Osteocyte (in vitro differentiated cells): ENCODE measurements at regions not wholly inside any gene's neighbourhood (a gene's known extent, or its start where the extent isn't known, plus 50 kb on each side); places are given as distances from the start of the nearest gene placed in this dataset.

Experiments used
- DNase-seq: peaks from one replicate; pipeline ENCODE4 v3.0.0; 2021; ENCODE audit warnings: mixed read lengths; ENCODE audit not compliant: unreplicated experiment; ENCODE audit errors: extremely low spot score
- H3K27ac Mint-ChIP-seq: one replicate; pipeline ENCODE4 v1.8.0; 2021; ENCODE audit warnings: mild to moderate bottlenecking, mixed read lengths; ENCODE audit not compliant: unreplicated experiment
- H3K27me3 Mint-ChIP-seq: one replicate; pipeline ENCODE4 v1.8.0; 2021; ENCODE audit warnings: mixed read lengths; ENCODE audit not compliant: unreplicated experiment
- H3K36me3 Mint-ChIP-seq: one replicate; pipeline ENCODE4 v1.8.0; 2021; ENCODE audit warnings: mixed read lengths; ENCODE audit not compliant: unreplicated experiment
- H3K4me1 Mint-ChIP-seq: one replicate; pipeline ENCODE4 v1.8.0; 2021; ENCODE audit warnings: mixed read lengths; ENCODE audit not compliant: unreplicated experiment
- H3K4me3 Mint-ChIP-seq: one replicate; pipeline ENCODE4 v1.8.0; 2021; ENCODE audit warnings: mild to moderate bottlenecking, moderate library complexity, mixed read lengths; ENCODE audit not compliant: unreplicated experiment
- H3K9me3 Mint-ChIP-seq: one replicate; pipeline ENCODE4 v1.8.0; 2021; ENCODE audit warnings: mixed read lengths; ENCODE audit not compliant: unreplicated experiment
- CTCF ChIP-seq: fragments of 200-600 bp; sonication (generic); IDR thresholded peaks from 2 replicates; pipeline ENCODE4 v1.5.0; 2021; ENCODE audit warnings: antibody characterized with exemption, mild to moderate bottlenecking, moderate library complexity

- no peak for TF ChIP-seq CTCF
- H3K27ac Mint-ChIP-seq: no peak overlapping the region
- DNase-seq: no peak
- peaks cover 8% of the 10 kb centered on the region for H3K9me3 Mint-ChIP-seq
- H3K27me3 Mint-ChIP-seq: no peaks in the 10 kb centered on the region
- peaks cover 20% of the 10 kb centered on the region for H3K4me1 Mint-ChIP-seq
- no peaks in the 10 kb centered on the region for H3K36me3 Mint-ChIP-seq
- H3K4me3 Mint-ChIP-seq: no peak overlapping the region
These were observed 204.8 kb upstream of the HS6ST1 start for GRCh38 chr2:128523457-128523856.

DNA sequence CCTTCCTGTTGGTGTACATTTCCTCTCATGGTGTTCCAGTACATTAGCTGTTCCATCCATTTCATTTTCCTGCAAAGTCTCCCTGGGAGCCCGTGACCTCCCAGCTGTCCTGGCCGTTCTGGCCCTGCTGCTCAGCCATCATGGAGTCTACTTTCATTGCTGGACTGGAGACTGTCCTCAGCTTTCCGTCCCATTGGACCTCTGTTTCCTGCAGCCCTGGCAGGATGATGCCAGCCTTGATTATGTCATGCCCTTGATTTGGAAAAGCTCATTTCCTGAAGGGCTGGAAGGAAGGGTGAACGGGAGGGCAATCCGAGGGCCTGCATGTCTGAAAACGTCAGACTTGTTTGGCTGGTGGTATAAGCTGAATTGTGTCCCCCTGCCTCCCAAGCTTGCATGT is 205.5 kb upstream of the HS6ST1 start:
- Mint-ChIP-seq H3K9me3 (peaks cover 8% of the 10 kb centered on the region), H3K27me3 (no peaks in the 10 kb centered on the region), H3K27ac (no peak overlapping the region), H3K4me3 (no peak overlapping the region), H3K4me1 (peaks cover 20% of the 10 kb centered on the region), H3K36me3 (no peaks in the 10 kb centered on the region)
- TF ChIP-seq CTCF: no peak
- DNase-seq: no peak

DNA sequence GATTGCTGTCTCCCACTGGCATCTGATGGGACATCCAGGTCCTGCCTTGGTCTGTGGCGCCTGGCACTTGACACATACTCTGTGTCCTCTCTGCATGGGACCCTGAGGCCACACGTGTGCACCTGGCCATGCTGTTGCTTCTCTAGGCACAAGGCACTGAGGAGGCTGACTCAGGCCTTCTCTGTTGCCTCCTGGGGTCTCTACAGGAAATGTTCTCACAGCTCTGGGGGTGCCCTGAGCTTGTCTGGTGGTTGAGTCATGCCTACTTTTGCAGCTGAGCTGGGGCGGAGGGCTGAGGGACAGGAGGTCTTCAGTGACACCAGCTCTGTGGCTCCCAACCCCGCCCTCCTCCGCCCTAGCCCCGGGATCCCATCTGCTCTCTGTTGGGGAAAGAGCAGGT is 207.0 kb upstream of the HS6ST1 start:
- Mint-ChIP-seq H3K4me3 (no peak overlapping the region), H3K27ac (no peak overlapping the region), H3K4me1 (peaks cover 20% of the 10 kb centered on the region), H3K27me3 (no peaks in the 10 kb centered on the region), H3K36me3 (no peaks in the 10 kb centered on the region), H3K9me3 (peaks cover 8% of the 10 kb centered on the region)
- no peak for TF ChIP-seq CTCF
- DNase-seq: no peak

DNA sequence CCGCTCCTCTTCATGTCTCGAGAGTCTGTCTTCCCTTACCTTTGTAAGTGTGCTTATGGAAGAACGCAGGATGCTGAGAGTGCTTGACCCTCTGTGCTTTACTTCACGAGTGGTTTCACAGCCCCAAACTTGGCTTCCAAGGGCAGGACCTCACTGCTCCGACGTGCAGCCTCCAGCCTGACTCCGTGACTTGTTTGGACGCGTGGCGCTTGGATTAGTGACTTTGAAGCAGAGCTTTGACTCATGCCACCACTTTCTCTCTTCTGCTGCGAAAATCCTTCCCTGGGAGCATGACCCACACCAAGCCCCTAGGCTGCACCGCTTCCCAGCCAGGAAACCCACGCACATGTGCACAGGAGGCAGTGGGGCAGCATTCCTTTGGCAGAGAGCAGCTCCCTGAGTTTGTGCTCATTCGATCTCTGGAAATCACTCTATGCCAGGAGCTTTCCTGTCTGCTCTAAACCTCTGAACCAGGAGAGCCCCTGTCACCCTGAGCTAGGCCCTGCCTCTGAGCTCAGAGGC is 207.8 kb upstream of the HS6ST1 start:
- Mint-ChIP-seq H3K36me3 (no peaks in the 10 kb centered on the region), H3K27me3 (no peaks in the 10 kb centered on the region), H3K4me3 (no peak overlapping the region), H3K4me1 (peaks cover 20% of the 10 kb centered on the region), H3K27ac (no peak overlapping the region), H3K9me3 (peaks cover 8% of the 10 kb centered on the region)
- no peak for TF ChIP-seq CTCF
- DNase-seq: no peak

GRCh38 chr2:128528133-128528532 is 209.5 kb upstream of the HS6ST1 start:
- Mint-ChIP-seq H3K4me1 (peaks cover 20% of the 10 kb centered on the region), H3K36me3 (no peaks in the 10 kb centered on the region), H3K27me3 (no peaks in the 10 kb centered on the region), H3K27ac (no peak overlapping the region), H3K4me3 (no peak overlapping the region), H3K9me3 (peaks cover 8% of the 10 kb centered on the region)
- DNase-seq: no peak
- no peak for TF ChIP-seq CTCF
